ENCODE measurements at regions not wholly inside any gene's neighbourhood (a gene's known extent, or its start where the extent isn't known, plus 50 kb on each side); places are given as distances from the start of the nearest gene placed in this dataset.
A peak's percentile ranks its signal among the peaks of the same experiment; 100 is the strongest.
"Not testable (repeated sequence)": the region's sequence is repeated elsewhere in the genome, so short reads cannot be mapped to it uniquely, and the experiment has no call there.

DNA sequence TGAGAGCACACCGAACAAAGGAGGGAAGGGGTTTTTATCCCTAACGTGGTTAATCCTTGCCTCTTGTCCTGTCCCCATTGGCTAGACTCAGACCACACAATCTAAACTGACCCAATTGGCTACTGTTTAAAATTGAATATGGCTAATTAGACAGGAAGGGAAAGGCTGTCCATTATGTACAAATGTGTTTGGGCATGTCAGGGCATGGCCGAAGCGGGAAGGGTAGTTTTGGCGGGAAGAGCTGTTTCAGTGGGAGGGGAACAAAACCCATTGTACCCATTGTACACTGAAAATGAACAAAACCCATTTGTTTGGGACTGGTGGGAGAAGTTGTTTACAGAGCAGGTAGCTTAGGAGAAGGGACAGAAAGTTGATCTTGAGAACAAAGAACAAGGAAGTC, 330.9 kb upstream of the POU1F1 start:
- no peak for DNase-seq

- DNase-seq: no peak
Measured at GRCh38 chr3:87595798-87596197, 319.4 kb upstream of the POU1F1 start.

- no peak for DNase-seq
Measured at GRCh38 chr3:87581240-87581639, 304.9 kb upstream of the POU1F1 start.

- DNase-seq: no peak
Measured at GRCh38 chr3:87576752-87577151, 300.4 kb upstream of the POU1F1 start.

- DNase-seq: no peak
Measured at GRCh38 chr3:87575550-87575949, 299.2 kb upstream of the POU1F1 start.

DNA sequence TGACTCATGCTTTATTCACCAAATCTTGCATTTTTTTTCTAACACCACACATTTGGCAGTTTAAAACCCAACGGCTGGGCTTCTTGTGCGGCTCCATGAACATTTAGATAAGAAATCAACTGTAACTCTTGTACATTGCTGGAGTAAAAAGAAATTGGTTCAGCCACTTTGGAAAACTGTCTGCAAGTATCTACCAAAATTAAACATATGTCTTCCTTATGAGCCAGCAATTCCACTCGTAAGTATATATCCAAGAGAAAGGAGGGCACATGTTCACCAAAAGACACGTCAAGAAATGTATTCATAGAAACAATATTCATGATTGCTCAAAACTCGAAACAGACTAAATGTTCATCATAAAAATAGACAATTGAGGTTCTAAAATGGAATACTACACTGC, 291.9 kb upstream of the POU1F1 start:
- no peak for DNase-seq

DNA sequence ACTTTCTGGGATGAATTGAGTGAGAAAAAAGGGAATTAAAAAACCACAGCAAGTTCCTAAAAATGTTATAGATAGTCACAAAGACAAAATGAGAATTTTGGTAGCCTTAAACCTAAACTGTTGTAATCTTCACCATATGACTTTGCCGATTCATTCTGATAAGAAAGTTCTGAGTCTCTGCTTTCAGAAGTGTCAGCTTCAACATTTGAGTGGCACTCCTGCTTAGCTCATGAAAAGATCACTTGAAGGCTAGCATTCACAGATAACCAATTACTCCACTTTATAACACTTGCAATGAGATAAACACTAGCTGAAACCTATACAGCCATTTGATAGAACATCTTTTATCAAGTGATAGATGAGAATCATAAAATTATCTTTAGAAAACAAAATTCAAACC, 288.1 kb upstream of the POU1F1 start:
- no peak for DNase-seq

DNA sequence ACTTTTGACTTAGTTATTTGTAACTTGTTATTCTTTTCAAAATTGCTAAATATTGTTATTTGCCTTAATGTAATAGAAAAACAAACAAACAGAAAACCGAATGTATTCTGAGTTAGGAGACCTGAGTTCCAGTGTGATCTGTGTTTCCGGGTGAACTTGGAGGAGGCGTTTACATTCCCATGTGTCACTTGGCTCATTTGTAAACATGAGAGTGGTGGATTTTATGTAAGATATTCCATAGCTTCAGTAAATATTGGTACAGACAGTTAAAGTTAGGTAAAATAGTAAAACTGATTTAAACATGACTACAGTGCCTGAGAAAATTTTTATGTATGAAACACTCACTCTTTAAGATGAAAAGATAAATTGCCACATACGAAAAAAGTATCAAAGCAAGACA, 287.3 kb upstream of the POU1F1 start:
- no peak for DNase-seq

DNA sequence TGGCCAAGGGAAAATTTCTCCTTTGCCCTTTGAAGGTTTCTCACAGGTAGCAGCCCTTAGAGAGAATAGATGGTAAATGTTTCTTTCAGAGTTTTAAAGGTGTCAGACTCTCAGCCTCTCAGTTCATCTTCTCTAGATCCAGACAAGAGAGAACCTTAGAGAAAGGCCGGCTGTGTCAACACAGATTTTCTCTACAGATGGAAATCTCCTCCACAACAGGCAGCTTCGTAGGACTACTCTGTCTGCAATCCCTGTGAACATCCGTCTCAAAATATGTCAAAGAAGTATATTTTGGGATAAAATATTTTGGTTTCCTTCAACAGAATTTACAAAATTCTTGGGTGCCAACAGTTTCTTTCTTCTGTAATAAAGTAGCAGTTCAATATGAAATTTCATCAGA, 282.1 kb upstream of the POU1F1 start:
- no peak for DNase-seq

DNA sequence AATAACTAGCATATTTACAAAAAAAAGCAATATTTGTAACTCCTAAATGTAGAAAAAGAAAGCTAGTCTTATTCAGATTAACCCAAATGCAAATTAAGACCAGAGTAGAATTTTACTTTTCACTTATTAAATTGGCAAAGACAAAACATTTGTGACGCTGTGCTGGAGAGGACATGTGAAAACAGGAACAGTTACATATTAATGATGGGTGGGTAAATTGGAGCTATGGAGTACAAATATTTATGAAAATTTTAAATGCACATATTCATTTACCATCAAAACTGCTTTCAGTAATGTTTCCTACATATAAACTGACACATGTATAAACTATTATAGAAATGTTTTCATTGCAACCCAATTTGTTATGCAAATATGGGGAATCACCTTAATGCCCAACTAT, 278.9 kb upstream of the POU1F1 start:
- no peak for DNase-seq

- no peak for DNase-seq
Measured at GRCh38 chr3:87553058-87553457, 276.7 kb upstream of the POU1F1 start.

DNA sequence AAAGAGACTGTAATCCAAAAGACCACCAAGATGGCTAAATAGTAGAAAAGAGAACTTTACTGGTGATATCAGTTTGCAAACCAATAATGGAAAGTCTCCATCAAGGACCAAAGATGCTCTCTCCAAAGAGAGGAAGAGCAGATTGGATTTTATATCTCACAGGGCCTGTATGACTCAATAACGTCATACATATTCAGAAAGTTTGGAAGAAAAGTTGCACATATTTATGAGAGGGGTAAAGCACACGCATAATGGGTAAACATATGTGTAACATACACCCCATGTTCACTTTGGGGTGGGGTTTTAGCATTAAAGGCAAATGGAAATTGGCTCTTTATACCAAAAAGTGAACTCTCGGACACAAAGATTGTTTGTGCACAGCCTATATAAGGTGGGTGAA, 274.5 kb upstream of the POU1F1 start:
- DNase-seq: no peak

- no peak for DNase-seq
Measured at GRCh38 chr3:87549208-87549607, 272.8 kb upstream of the POU1F1 start.

DNA sequence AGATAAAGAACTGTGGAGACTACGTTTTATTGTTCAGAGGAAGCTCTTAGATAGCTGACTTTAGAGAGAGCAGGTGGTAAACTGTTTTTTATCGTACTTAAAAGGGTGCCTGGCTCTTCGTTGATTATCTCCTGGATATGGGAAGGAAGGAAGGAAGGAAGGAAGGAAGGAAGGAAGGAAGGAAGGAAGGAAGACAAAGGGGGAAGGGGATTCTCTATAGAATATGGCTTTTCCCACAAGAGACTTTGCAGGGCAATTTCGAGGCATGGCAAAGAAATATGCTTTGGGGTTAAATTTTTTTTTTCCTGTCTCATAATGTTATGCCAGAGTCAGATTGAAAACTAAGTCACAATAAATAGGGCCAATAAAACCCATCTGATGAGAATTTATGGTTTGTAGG, 271.9 kb upstream of the POU1F1 start:
- no peak for DNase-seq

DNA sequence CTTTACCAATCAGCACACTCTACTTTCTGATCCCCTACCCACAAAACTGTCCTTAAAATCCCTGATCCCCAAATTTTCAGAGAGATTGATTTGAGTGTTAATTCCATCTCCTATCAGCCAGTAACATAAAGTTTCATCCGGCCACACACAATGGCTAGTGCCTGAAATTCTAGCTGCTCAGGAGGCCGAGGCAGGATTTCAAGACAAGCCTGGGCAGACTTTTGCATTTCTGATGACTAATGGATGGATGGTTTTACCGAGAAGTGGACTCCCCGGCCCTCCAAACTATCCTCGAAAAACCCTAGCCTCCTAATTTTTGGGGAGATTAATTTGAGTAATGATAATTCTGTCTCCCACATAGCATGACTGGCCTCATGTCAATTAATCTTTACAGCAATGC, 269.8 kb upstream of the POU1F1 start:
- DNase-seq: no peak

DNA sequence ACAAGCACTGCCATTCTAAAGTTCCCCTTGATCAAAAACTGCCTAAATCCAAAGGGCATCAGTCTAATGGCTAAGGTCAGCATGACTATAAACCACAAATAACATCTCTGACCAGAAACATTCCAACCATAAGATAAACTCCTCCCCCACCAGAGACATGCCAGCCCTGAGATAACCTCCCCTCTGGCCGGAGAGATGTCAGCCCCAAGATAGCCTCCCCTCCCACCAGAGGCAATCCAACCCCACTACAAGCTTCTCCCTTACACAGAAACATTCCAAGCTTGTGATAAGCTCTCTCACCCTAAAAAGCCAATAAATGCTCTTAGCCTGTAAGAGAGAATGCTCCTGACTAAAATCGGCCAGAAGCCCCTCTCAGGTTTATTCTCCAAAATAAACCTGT, 267.0 kb upstream of the POU1F1 start:
- not testable (repeated sequence) for DNase-seq

DNA sequence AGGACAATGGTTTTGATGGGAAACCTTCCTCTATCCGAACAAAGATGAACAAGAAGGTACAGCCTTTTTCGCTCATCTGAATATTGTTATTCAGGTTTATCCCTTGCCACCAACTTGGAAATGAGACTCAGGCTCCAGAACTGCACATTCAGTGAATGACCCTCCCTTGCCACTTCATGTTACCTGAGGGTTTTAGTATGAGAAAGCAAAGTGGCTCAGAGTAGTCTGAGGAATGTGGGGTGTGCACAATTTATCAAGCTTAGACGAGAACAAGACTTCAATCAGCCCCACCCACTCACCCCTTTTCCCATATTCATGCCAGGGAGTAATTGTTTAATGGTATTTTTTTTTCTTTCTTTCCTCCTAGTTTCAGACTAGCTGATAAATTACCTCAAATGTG, 265.3 kb upstream of the POU1F1 start:
- DNase-seq: no peak

GRCh38 chr3:87538722-87539121, 262.3 kb upstream of the POU1F1 start:
- DNase-seq: not testable (repeated sequence)

DNA sequence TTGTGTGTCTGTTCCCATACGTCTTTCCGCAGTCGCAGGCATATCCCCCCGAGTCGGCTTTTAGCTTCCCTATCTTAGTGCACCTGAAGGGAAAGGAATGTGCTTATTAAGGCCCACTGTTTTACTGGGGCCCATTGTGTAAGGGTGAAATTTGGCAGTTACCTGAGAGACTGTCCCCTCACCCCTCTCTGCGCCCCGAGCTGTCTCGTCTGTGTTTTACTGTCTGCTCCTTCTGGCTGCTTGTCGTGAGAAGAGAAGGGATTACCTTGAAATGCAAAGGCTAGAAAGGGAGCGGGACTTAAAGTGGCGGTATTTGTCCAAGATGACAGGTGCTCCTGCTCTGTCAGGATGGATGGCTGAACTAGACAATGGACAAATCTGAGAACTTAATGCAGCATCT, 233.0 kb upstream of the POU1F1 start:
- no peak for DNase-seq

DNA sequence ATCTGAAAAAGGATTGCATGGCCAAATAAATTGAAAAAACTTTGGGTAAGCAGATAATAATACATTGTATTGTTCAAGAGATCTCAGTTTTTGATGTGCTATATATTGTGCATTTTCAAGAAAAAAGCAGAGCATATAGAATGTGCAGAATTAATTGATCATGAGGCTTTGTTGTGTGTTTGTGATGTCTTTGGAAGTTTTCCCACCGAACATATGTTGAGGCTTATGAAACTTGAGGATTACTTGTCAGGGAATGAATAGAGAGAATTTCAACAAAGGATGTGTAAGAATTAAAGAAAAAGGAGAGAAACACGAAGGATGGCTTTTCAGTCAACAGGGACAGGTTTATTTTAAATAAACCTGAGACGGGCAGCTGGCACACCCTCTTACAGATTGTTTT, 232.5 kb upstream of the POU1F1 start:
- DNase-seq: no peak

GRCh38 chr3:87507753-87508152, 231.4 kb upstream of the POU1F1 start:
- no peak for DNase-seq

GRCh38 chr3:87503900-87504498, 227.6 kb upstream of the POU1F1 start:
- DNase-seq: peak in 4 of 51 donors; percentile 1 to 9 (median 4)

DNA sequence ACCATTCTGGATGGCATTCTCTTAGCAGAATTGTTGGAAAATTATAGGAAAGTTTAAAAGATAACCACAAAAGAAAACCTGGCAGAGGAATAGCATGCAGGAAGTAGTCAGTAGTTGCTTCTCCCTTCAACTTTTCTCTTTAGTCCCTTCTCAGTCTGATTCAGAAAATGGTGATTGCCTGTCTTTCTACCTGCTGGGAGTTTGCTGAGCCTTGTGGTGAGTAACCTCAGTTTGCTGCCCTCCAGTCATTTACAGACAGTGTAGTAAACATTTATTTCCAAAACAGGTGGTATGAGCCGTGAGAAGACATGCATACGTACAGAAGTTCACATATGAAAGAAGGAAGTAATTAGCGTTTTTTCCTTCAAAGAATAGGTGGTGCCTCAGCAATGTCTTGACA, 224.7 kb upstream of the POU1F1 start:
- no peak for DNase-seq

DNA sequence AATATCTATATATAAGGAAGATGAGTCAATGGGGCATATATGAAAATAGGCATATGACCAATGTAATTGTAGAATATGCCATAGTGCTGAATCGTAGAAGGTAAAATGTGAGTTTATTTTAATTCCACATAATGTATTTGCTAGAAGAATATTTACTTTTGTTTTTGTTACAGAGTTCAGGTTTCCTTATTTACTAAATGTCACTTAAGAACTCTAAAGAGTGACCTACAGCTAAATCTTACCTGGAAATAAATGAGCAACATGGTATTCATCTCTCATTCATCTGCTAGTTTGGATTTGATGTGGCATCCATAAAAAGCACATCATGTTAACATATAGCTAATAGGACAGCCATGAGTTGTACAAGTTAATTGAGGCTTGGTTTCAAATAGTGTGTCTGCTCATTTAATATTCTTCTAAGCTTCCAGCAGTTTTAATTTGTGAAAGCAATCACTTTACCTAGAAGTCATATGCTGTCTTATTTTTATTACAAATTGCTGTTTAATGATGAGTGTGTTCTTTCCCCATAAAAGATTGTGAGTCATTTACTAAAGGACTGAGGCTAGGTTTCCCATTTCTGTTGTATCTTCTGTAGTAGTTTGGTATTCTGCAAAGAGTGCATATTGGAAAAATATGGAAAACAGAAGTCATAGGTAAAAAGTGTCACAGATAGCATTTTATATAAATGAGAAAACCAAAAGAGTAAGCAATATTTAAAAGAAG, 222.1 kb upstream of the POU1F1 start:
- DNase-seq: no peak
